HG02884 (cell line): ENCODE measurements at regions not wholly inside any gene's neighbourhood (a gene's known extent, or its start where the extent isn't known, plus 50 kb on each side); places are given as distances from the start of the nearest gene placed in this dataset.
"Not testable (repeated sequence)": the region's sequence is repeated elsewhere in the genome, so short reads cannot be mapped to it uniquely, and the experiment has no call there.

Experiments
- ATAC-seq: cut with Tn5 transposase; IDR thresholded peaks from one replicate; pipeline ENCODE4 v1.9.1; 2021; ENCODE audit warnings: mild to moderate bottlenecking, moderate library complexity; ENCODE audit not compliant: unreplicated experiment

DNA sequence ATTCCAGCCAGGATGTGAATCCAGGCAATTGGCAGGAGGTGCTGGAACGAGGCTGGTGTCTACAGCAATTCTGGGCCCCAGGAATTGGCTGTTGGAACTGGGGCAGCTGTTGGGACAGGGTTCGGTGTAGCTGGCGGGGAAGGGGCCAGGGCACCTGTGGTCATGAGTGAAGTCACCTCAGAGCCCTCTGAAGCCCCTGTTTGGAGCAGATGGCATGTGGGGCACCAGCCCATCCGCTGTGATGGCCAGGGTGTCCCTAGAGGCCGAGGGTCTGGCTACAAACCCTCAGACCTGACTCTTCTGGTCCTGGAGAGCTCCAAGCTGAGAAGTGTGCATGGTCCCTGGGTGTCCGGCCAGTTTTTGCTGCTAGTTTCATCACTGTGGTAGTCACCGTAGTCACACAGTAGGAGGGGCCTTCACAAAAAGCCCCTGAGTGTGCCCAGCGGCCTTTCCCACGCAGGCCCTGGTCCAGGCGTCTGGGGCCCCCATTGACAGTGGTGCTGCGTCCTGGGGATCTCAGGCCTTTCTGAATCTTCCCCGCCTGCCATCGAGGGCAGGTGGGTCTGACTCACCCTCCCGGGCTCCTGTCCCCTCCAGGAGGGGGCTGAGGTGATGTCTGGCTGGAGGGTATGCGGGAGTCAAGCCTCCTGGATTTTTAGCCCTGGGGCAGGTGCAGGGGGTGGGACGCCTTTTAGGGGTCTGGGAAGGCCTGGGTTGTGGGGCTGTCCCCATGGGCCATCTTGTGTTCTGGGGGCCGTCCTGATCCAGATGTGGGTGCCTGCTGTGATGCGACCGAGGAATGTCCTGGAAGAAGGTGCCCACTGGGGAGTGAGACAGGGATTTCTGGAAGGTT lies 368.0 kb downstream of the TMEM121 start:
- ATAC-seq: no peak

DNA sequence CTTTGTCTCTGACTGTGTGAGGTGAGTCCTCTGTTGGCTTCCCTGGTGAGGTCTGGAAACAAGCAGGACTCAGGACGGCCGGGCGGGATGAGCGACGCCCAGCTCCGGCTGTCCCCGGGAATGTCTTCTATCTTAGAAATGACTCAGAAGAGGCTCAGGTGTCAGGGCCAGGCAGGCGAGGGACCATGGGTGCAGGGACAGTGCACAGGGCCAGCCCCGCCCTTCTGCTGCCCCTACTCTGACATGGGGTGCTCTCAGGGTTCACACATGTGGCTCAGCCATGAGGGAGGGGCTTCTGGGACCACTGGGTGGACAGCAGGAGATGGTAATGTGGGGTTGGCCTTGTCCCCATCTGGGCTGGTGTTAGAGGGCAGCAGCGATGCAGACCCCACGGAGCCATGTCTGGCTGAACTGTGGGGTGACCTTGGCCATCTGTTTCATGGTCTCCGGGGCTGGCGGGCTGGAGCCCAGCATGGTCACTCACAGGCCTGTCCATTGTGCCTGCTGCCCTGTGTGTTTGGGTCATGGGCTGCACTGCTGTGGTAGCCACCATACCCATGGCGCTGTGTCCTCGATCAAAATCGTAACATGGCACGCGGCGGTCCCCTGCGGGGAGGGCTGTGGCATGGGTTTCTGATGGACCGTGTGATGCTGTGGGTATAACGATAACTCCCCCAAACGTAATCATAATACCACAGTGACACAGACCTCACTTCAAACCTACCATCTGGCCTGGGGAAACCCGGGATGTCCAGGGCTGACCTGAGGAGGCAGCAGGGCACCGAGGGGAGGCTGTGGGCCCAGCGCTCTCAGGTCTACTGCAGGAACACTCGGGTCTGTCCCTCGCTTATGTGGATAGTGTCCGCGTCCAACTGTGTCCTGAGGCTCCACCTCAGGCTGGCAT lies 368.8 kb downstream of the TMEM121 start:
- ATAC-seq: no peak

DNA sequence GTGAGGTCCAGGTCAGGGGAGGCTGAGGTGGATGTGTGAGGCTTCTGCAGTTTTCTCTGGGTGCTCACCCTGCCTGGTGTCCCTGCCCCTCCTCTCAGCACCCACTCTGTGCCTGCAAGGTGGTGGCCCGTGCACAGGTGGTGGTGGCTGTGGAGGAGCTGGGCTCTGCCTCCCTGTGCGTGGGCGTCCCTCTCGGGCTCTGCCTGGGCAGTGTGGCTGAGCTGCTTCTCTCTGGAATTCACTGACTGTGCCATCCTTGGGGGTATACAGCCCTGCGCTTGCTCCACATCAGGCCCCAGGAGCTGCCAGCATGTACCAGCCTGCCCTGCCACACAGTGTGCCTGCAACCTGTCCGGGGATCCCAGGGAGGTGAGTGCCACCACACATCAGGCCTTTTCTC lies 369.8 kb downstream of the TMEM121 start:
- not testable (repeated sequence) for ATAC-seq

DNA sequence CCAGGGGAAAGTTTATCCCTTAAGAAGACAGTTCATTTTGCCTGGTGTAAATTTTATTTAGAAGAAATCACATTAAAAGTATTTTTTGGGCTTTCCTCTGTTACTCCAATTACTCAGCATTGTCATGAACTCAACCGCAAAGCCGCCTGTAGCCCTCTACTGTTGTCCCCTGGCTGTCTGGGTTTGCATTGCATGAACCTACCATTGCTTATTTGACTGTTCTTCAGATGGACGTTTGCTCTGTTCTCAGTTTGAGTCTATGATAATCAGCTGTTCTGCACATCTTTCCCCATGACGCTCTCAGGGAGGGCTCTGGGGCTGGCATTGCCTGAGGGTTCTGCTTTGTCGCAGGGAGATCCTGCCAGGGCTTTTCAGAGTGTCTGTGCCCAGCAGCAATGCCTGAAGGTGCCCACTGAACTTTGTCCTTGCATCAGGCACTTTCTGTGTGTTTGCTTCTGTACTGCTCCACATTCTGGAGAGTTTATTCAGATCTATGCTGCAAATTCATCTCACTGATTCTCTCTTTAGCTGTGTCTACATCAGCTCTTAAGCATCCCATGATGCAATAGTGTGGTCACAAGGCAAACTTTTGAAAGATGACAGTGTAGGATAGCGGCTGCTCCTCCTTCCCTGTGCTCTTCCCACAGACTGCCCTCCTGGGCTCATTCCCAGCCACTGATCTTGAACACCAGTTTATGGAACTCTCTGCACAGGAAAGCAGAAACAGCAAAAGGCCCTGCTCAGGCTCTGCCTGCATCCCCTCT lies 370.8 kb downstream of the TMEM121 start:
- not testable (repeated sequence) for ATAC-seq

DNA sequence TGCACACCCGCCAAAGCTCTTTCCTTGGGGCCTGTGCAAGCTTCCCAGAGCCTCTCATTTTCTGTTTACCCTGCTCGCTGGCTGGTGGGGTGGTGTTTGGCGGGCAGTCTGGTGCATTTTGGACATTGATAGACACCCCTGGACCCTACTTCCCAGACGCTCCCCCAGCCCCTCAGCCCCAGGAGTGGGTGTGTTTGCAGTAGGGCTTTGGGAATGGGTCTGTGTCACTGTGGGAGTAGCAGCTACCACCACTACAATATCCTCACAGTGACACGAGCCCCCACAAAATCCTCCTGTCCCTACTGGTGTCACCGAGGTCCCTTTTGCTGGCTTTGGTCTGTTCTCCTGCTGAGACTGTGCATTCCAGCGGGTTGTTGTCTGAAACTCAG lies 371.3 kb downstream of the TMEM121 start:
- ATAC-seq: no peak

DNA sequence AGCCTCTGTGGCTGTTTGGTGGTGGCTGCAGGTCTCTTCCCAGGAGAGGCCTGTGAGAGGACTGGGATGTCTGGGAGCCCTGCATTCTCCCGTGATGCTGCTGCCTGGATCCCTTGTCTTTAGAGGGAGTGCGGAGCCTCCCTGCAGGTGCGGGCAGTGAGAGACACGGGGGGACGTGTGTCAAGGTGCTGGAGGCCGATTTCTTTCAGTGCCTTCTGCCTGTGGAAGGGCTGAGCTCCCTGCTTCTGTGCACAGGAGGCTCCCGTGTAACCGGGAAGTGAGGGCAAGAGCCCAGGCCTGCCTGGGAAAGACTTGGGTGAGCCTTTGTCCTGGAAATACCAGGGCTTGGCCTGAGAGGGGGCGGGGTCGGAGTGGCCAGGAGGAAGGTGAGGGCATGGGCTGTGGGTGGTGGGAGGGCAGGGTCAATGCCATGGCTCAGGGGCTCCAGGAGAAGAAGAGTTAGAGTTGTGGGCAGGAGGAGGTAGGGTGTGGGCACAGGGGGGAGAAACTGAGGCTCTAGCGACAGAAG lies 372.2 kb downstream of the TMEM121 start:
- no peak for ATAC-seq

DNA sequence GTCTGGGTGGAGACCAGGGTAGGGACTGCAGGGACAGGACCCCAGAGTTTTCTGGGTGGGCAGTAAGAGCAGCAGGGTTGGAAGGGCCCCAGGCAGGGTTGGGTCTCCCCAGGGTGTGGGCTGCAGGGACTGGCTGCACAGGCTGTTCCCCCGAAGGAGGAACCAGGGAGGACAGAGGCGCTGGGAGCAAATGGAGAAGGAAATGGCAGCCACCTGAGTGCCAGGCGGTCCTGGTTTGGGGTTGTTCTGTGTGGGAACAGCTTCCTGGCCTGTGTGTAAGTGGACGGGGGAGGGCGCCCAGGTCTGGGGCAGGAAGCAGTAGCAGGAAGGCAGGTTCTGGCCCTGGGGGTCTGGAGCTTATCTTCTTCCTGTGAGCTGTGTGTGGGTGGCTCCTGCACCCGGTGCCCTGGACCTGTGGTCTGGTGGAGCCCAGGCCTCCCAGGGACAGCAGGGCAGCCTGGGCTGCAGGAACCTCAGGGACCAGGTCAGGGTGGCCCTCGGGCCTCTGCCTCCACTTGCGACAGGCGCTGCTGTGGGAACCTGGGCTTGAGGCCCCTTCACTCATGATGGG lies 372.8 kb downstream of the TMEM121 start:
- no peak for ATAC-seq

DNA sequence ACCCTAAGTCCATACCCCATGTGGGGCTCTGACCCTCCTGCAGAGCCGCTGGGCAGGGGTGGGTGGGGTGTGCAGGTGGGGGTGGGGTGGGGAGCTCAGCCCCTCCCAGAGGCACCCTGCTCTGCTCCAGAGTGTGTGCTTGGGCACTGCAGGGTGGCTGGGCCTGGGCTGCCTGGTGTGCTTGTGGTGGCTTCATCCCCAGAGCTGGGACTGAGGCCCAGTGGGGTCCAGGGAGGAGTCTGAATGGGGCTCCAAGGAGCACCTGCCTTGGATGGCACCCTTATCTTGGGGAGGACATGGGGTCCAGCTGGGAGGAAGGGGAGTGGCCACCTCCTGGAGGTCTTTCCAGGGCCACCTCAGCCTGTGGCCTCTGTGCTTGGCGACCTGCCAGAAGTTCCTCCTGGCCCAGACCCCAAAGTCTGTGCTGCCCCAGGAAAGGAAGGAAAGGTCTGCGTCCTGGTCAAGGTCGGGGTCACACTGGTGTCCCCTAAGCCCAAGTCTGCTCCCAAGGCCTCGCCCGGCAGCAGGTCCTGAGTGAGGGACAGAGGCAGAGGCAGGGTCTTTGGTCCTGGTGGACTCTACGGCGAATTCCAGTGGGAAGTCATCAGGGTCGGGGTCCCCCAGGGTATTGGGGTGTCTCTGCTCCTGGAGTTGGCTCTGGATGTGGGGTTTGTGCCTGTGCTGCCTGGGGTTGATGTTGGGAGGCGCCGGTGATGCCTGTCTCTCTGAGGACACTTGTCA lies 373.4 kb downstream of the TMEM121 start:
- ATAC-seq: no peak

DNA sequence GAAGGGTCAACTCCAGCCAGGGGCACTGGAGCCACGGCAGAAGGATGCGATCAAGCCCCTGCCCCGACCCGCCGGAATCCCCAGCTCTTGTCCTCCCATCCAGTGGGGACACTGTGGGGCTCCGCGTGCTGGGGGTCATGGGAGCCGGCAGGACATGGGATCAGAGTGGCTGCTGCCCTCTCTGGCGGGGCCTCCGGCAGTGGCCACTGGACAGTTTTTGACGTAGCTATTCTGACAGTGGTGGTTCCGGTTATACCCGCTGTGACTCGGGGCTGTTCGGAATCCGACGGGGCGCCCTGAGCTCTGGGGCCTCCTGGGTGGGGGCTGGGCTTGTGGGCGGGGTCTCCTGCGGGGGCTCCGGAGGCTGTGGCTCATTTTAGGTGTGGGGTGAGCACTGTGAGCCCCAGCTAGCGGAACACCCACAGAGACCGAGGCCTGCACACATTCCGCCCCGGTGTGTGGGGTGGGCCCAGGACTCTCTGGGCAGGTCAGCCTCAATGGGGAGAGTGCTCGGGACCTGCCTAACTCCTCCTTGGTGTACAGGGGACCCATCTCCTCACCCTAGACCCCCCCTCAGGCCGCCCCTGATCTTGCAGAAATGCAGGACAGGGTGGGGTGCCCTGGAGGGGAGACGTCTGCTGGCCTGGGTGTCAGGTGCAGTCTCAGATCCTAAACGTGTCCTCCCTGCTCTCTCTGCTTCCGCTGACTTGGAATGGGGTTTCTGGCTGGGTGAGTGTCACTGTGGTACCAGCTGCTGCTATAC lies 374.2 kb downstream of the TMEM121 start:
- ATAC-seq: no peak

DNA sequence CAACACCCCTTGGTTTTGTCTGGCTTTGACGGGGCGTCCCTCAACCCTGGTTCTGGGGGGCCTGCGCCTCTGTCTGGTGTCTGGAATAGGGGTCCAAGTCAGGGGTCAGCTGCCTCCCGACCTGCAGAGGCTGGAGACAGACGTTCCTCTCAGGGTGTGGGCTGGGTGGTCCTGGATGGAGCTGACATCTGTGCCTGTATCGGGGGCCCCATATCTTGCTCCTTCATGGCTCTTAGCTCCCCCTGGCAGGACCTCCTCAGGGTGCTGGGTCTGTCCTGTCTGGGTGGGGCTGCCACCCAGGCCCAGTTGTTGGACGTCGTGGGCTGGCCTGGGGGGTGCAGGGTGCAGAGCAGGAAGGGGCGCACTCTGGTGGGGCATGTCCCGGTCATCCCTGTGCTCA lies 374.8 kb downstream of the TMEM121 start:
- ATAC-seq: no peak

DNA sequence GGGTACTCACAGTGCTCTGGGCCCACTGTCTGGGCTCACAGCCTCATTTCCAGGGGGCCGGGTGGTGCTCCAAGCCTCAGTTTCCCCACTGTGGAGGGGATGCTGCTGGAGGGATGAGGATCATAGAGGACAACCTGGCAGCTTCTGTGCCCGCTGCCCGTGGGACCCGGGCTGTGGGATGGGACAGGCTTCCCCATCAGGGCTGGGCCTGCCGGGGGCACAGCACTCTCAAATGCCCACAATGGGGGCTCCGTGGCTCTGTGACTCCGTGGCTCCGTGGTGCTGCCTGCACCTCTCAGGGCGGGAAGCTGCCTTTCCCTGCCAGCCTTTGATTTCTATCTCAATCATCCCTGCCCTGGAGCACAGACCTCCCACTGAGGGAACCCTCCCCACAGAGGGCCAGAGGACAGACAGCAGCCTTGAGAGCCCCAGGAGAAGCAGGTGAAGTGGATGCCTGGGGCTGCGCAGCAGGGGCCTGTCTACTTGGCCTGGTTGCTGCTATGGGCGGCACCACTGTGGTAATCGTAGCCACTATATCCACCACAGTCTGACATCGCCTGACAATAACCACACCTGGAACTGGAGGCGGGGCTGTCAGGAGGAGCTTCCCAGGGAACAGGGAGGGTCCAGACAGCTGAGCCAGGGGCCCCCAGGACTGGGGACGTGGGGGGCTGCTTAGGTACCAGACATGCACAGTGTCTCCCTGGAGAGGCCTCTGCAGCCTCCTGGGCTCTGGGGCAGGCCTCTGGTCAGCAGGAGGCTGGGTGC lies 375.9 kb downstream of the TMEM121 start:
- no peak for ATAC-seq

DNA sequence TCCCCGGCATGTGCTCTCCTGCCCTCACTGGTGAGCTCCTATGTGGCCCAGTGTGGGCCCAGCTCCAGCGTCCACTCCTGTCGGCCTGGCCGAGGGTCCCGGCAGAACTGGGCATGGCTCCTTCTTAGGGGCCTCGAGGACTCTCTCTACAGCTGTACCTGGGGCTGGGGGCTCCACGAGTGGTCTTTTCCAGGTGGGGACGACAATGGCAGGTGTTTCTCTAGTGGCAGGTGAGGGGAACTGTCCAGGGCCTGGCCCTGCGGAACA lies 376.4 kb downstream of the TMEM121 start:
- ATAC-seq: not testable (repeated sequence)

DNA sequence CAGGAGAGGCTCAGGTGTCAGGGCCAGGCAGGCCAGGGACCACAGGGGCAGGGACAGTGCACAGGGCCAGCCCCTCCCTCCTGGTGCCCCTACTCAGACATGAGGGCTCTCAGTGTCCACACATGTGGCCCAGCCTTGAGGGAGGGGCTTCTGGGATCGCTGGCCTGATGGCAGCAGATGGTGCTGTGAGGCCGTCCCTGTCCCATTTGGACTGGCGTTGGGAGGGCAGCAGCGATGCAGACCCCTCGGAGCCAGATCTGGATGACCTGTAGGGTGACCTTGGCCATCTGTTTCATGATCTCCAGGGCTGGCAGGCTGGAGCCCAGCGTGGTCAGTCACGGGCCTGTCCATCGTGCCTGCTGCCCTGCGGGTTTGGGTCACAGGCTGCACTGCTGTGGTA lies 377.6 kb downstream of the TMEM121 start:
- no peak for ATAC-seq

DNA sequence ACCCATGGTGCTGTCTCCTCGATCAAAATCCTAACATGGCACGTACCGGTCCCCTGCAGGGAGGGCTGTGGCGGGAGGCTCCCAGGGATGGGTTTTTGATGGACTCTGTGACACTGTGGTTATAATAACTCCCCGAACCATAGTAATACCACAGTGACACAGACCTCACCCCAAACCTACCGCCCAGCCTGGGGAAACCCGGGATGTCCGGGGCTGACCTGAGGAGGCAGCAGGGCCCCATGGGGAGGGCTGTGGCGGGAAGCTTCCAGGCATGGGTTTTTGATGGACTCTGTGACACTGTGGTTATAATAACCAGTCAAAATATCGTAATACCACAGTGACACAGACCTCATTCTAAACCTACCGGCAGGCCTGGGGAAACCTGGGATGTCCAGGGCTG lies 378.0 kb downstream of the TMEM121 start:
- no peak for ATAC-seq

DNA sequence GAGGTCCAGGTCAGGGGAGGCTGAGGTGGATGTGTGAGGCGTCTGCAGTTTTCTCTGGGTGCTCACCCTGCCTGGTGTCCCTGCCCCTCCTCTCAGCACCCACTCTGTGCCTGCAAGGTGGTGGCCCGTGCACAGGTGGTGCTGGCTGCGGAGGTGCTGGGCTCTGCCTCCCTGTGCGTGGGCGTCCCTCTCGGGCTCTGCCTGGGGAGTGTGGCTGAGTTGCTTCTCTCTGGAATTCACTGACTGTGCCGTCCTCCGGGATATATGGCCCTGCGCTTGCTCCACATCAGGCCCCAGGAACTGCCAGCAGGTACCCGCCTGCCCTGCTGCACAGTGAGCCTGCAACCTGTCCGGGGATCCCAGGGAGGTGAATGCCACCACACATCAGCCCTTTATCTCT lies 379.1 kb downstream of the TMEM121 start:
- ATAC-seq: no peak

DNA sequence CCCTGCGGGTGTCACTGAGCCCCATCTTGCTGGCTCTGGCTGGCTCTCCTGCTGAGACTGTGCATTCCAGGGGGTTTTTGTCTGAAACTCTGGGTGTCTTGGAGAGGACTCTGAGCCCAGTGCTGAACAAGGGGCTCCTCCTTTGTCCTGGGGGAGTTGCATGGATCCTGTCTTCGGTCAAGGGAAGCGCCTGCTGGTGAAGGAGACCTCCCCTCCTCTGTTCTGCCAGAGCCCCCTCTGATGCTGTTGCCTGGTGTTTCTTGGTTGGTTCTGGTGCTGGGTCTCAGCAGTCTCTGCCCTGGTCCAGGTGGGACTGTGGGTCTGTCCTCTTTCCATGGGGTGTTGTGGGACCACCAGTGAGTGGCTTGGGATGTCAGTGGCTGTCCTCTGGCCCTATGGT lies 380.9 kb downstream of the TMEM121 start:
- no peak for ATAC-seq

DNA sequence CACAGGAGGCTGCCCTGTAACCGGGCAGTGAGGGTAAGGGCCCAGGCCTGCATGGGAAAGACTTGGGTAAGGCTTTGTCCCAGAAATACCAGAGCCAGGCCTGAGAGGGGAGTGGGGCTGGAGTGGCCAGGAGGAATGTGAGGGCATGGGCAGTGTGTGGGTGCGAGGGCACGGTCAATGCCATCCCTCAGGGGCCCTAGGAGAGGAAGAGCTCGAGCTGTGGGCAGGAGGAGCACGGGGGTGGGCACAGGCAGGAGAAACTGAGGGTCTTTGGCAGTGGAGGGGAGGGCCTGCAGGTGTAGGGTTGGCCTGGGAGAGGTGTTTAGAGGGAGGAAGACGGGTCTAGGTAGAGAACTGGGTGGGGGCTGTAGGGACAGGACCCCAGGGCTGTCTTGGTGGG lies 381.6 kb downstream of the TMEM121 start:
- no peak for ATAC-seq

DNA sequence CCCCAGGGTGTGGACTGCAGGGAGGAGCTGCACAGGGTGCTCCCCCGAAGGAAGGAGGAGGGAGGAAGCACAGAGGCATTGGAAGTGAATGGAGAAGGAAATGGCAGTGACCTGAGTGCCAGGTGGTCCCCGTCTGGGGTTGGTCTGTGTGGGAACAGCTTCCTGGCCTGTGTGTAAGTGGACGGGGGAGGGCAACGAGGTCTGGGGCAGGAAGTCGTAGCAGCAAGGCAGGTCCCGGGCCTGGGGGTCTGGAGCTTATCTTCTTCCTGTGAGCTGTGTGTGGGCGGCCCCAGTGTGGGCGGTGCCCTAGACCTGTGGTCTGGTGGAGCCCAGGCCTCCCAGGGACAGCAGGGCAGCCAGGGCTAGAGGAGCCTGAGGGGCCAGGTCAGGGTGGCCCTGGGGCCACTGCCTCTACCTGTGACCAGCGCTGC lies 382.1 kb downstream of the TMEM121 start:
- no peak for ATAC-seq
